GM19395 (cell line): ENCODE measurements at regions not wholly inside any gene's neighbourhood (a gene's known extent, or its start where the extent isn't known, plus 50 kb on each side); places are given as distances from the start of the nearest gene placed in this dataset.

Experiments
- ATAC-seq: cut with Tn5 transposase; IDR thresholded peaks from one replicate; pipeline ENCODE4 v1.9.1; 2021; ENCODE audit warnings: mild to moderate bottlenecking, moderate library complexity; ENCODE audit not compliant: unreplicated experiment

GRCh38 chr4:65893271-65893670, 223.0 kb upstream of the EPHA5 start:
- no peak for ATAC-seq

- ATAC-seq = no peak
These were observed 210.3 kb upstream of the EPHA5 start for GRCh38 chr4:65880594-65880993.

GRCh38 chr4:65868096-65868824, 198.0 kb upstream of the EPHA5 start:
- no peak for ATAC-seq

GRCh38 chr4:65865489-65865888, 195.2 kb upstream of the EPHA5 start:
- ATAC-seq = no peak

- no peak for ATAC-seq
These were observed 191.7 kb upstream of the EPHA5 start for GRCh38 chr4:65861993-65862392.

DNA sequence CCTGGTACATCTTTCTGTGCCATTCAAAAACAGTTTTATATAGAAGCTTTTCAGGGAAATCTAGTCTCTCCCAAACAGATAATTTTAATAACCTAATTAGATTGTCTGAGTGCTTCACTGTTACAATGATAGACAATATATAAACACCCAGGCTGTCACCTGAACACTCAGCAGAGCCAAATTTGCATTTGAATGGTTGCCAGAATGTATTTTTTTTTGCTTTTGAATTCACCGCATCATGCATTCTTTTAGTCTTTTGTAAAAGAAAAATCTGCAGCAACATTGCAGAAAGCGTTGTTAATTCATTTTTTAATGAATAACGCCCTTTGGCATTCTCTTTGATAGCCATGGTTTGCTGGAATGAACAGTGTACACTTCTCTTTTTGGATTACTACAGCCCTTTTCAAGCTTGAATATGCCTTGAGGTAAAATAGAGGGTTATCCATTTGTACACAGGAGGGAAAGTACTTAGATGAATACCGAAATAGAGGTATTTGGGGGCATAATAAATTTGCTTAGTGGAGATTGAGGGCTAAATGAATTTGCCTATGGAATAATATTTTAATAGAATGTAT, 175.0 kb upstream of the EPHA5 start:
- ATAC-seq = no peak

DNA sequence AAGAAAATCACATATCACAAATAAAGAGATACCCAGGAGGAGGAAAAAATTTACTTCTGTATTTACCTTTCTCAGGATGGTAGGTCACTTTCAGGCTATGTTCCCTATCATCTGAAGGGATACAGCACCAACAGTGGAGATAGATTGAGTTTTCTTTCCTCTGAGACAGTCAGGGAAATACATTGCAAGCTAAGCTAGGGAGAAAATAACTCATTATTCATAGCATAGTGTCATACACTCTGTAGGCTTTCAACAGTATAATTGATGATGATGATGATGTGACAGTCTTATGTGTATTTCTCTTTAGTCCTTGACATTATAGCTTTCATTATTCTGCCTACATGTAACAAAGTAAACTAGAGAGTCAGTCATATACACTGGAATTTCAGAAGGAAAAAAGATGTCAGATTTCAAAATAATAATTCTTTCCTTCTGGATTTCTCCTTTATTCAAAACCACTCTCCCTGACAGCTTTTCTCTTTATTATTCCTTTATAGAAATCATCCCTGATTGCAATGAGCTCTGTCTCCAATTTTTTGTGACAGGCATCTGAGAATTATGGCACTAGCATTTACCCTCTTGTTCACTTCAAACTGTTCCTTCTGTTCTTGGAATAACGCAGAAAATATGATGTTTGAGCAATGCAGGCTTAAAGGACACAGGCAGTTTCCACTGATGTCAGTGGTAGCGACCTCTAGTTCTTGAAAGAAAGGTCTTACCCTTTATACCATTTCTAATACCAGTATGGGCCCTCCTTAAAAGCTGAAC, 169.1 kb upstream of the EPHA5 start:
- ATAC-seq = no peak

DNA sequence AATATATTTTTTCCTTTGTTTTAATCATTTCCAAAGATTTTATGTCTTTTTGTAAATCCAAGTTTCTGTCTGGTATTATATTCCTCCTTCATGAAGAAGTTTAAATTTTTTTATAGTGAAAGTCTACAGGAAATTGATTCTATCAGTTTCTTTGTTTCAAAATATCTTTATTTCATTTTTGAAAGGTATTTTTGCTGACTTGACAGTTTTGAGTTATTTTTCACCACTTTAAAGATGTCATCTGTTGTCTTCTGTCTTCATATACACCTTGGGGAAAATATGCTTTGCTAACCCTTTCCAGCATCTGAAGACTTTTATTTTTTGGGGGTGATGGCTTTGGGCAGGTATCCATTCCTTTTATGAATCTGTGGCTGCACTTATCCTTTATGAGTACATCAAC, 164.4 kb upstream of the EPHA5 start:
- ATAC-seq = no peak

DNA sequence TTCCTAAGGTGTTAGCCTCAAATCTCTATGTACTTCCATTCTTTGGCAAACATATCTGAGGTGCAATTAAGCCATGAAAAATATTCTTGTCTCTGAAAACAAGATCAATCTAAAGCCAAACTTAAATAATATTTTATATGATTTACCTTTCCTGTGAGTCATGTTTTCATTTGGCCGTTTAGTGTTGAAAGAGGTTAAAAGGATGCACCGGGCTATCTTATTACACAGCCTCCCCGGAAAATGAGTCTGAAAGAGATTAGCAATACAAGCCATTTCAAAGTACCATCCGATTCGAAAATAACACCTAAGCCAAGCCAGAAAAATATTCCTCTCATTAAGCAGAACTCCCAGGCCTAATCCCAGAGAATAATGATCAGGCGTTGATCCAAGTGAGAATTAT, 161.5 kb upstream of the EPHA5 start:
- ATAC-seq = no peak

DNA sequence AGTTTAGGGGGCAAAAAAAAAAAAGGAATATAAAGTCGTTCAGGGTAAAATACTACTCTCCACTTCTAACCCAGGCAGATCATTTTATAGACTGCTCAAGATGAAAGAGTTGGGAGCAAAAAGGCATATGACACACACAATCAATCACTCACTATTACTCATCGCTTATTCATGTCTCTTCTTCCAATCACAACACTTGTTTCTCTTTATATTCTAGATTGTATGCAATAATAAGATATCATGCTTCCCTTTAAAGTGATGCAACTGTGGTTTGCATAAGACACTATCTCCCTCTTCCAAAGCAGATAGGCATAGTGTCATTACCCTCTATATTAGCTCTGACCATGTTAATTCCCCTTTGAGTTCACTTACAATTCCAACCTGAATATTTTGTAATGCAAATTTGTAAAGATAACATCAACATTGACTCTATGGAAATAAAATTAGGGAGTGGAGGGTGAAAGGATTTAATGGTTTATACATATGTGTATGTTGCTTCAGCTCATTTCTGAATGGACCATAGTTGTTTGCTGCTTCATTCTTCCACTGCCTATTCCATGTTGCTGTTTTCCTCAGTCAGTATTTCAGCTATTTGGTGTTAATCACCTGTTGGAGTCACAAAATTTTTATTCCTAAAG, 154.9 kb upstream of the EPHA5 start:
- ATAC-seq = no peak

- no peak for ATAC-seq
These were observed 148.9 kb upstream of the EPHA5 start for GRCh38 chr4:65819192-65819591.

- ATAC-seq = no peak
These were observed 135.6 kb upstream of the EPHA5 start for GRCh38 chr4:65805936-65806335.

DNA sequence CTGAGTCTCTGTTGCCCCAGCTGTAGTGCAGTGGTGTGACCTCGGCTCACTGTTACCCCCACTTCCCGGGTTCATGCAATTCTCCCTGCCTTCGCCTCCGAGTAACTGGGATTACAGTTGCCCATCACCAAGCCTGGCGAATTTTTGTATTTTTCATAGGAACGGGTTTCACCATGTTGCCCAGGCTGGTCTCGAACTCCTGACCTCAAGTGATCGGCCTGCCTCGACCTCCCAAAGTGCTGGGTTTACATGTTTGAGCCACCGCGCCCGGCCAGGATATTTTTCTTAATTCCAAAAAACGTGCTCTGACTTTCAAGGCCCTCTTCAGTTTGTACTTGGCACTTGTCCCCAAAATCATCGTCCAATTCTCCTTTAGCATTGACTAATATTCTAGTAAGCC, 129.2 kb upstream of the EPHA5 start:
- ATAC-seq = no peak

GRCh38 chr4:65798498-65799127, 128.3 kb upstream of the EPHA5 start:
- ATAC-seq = no peak

DNA sequence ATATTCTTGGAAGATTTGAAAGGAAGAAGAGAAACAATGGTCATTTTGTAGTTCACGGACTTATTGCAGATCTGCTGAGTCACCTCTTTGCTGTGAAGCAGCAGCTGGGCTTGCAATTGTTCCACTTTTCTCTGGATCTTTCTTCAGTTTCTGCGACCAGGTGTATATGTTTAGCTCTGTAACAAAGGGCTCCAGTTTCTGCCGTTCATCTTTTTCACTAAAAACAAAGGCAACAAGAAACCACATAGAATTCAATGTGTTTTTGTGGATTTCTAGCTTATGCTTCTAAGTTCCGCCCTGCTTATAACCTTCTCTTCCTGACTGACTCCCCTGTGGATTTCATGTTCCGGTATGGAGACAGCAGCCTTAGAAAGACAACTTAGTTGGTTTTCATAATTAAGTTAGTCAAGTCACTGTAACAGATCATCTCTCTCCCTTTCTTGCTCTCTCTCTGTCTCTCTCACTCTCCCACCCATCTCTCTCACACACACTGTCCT, 121.6 kb upstream of the EPHA5 start:
- ATAC-seq = no peak

DNA sequence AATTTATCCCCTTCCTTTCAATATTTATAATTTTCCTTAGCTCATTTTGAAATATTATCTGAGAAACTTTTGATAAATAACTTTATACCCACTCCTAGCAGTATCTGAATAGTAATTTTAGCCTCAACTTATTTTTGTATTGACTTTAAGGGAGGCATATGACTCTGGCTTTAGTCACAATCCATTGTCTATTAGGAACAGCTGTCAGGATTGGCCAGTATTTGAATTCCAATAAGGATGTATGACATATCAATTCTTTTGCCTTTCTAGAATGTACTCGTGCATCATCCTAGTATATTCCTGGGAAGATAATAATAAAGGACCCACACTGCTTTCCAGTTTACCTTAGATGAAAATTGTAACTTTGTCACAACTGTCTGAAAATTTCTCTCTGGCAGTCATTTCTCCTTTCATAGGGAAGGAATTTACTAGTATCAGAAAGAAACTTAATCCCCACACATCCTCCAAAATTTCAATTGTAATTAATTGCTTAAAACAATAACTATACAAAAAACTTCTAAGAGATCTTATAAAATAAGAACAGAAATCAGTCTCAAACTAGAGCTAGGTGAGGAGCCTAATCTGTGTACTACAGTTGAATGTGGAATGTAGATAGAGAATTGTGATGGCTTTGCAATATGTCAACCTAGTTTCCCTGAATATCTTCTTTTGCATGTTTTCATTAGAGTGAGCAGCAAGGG, 121.0 kb upstream of the EPHA5 start:
- ATAC-seq = no peak

DNA sequence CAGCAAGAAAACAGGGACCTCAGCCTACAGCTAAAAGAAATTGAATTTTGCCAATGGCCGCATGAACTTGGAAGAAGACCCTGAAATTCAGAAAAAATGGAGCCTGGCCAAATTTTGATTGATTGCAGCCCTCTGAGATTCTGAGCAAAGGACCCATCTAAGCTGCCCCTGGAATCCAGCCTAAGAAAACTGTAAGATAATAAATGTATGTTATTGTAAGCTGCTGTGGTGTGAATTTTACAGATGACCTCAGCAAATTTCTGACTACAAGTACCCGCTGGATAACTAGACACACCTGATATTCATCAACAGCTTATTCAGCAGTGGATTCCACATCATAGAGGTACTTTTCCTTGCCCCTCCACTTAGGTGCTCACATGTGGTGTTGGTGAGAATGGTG, 119.5 kb upstream of the EPHA5 start:
- ATAC-seq = no peak

- no peak for ATAC-seq
These were observed 119.1 kb upstream of the EPHA5 start for GRCh38 chr4:65789341-65789740.

GRCh38 chr4:65777270-65777669, 107.0 kb upstream of the EPHA5 start:
- ATAC-seq = no peak

GRCh38 chr4:65773636-65774035, 103.3 kb upstream of the EPHA5 start:
- no peak for ATAC-seq
